Astrocyte (in vitro differentiated cells and primary cell): ENCODE measurements at regions not wholly inside any gene's neighbourhood (a gene's known extent, or its start where the extent isn't known, plus 50 kb on each side); places are given as distances from the start of the nearest gene placed in this dataset.

Experiments
- DNase-seq: peaks from one replicate; pipeline ENCODE4 v3.0.0-alpha.2; 2010; ENCODE audit warnings: low read depth
- FAIRE-seq: peaks from 2 replicates; lab custom pipeline; 2011; peaks lifted over from hg19 to GRCh38; lab: Jason Lieb, UNC
- H2AFZ ChIP-seq: 2 replicates; pipeline ENCODE4 v1.6.0; 2012; ENCODE audit warnings: low read depth, low read length, inconsistent platforms
- H3K27ac ChIP-seq: 2 replicates; pipeline ENCODE4 v1.5.1; 2011; ENCODE audit warnings: low read depth, low read length, inconsistent platforms
- H3K27me3 ChIP-seq: 2 replicates; pipeline ENCODE4 v1.6.0; 2011; ENCODE audit warnings: low read length, inconsistent platforms; ENCODE audit not compliant: insufficient read depth
- H3K36me3 ChIP-seq: 2 replicates; pipeline ENCODE4 v1.5.1; 2011; ENCODE audit warnings: low read length, inconsistent platforms; ENCODE audit not compliant: insufficient read depth
- H3K4me1 ChIP-seq: 2 replicates; pipeline ENCODE4 v1.5.1; 2011; ENCODE audit warnings: low read length, inconsistent platforms; ENCODE audit not compliant: insufficient read depth
- H3K4me2 ChIP-seq: 2 replicates; pipeline ENCODE4 v1.6.0; 2012; ENCODE audit warnings: low read length, inconsistent platforms
- H3K4me3 ChIP-seq: 2 replicates; pipeline ENCODE4 v1.5.1; 2011; ENCODE audit warnings: low read depth, mild to moderate bottlenecking, low read length, inconsistent platforms; ENCODE audit not compliant: insufficient read depth
- H3K79me2 ChIP-seq: 2 replicates; pipeline ENCODE4 v1.6.0; 2012; ENCODE audit warnings: mild to moderate bottlenecking, low read length, inconsistent platforms; ENCODE audit not compliant: insufficient read depth
- H3K9ac ChIP-seq: 2 replicates; pipeline ENCODE4 v1.6.0; 2012; ENCODE audit warnings: mild to moderate bottlenecking, low read length, inconsistent platforms
- H3K9me3 ChIP-seq: 2 replicates; pipeline ENCODE4 v1.5.1; 2012; ENCODE audit warnings: low read depth, mild to moderate bottlenecking, low read length, inconsistent platforms; ENCODE audit not compliant: insufficient read depth
- H4K20me1 ChIP-seq: 2 replicates; pipeline ENCODE4 v1.6.0; 2012; ENCODE audit warnings: low read length, inconsistent platforms; ENCODE audit not compliant: insufficient read depth
- H3K27ac Mint-ChIP-seq: one replicate; pipeline ENCODE4 v1.8.0; 2021; ENCODE audit warnings: mild to moderate bottlenecking, mixed read lengths; ENCODE audit not compliant: unreplicated experiment
- H3K27me3 Mint-ChIP-seq: one replicate; pipeline ENCODE4 v1.8.0; 2021; ENCODE audit warnings: low read depth, mixed read lengths; ENCODE audit not compliant: unreplicated experiment
- H3K36me3 Mint-ChIP-seq: one replicate; pipeline ENCODE4 v1.8.0; 2021; ENCODE audit warnings: low read depth, mixed read lengths; ENCODE audit not compliant: unreplicated experiment
- H3K4me1 Mint-ChIP-seq: one replicate; pipeline ENCODE4 v1.8.0; 2021; ENCODE audit warnings: low read depth, mixed read lengths; ENCODE audit not compliant: unreplicated experiment
- H3K4me3 Mint-ChIP-seq: one replicate; pipeline ENCODE4 v1.8.0; 2021; ENCODE audit warnings: mild to moderate bottlenecking, moderate library complexity, mixed read lengths; ENCODE audit not compliant: unreplicated experiment
- H3K9me3 Mint-ChIP-seq: one replicate; pipeline ENCODE4 v1.8.0; 2021; ENCODE audit warnings: mild to moderate bottlenecking, mixed read lengths; ENCODE audit not compliant: unreplicated experiment
- CTCF ChIP-seq: IDR thresholded peaks from 2 replicates; pipeline ENCODE4 v1.5.1; 2011; ENCODE audit warnings: low read depth, mild to moderate bottlenecking, inconsistent platforms, low read length, moderate library complexity; ENCODE audit not compliant: insufficient read depth
- EZH2 ChIP-seq: IDR thresholded peaks from 2 replicates; pipeline ENCODE4 v1.6.1; 2012; ENCODE audit warnings: mild to moderate bottlenecking, low read length, inconsistent platforms; ENCODE audit not compliant: insufficient read depth

- Mint-ChIP-seq H3K27ac (peak overlapping the region; percentile 14), H3K4me1 (peaks cover 16% of the 10 kb centered on the region), H3K27me3 (no peaks in the 10 kb centered on the region), H3K9me3 (peaks cover 18% of the 10 kb centered on the region), H3K4me3 (no peak overlapping the region), H3K36me3 (no peaks in the 10 kb centered on the region)
- Histone ChIP-seq H4K20me1 (no peaks in the 10 kb centered on the region), H3K9ac (no peak overlapping the region), H3K4me2 (no peak overlapping the region), H3K4me3 (no peak overlapping the region), H3K79me2 (no peaks in the 10 kb centered on the region), H3K9me3 (no peaks in the 10 kb centered on the region), H3K27me3 (no peaks in the 10 kb centered on the region), H3K4me1 (peaks cover 6% of the 10 kb centered on the region), H3K36me3 (no peaks in the 10 kb centered on the region), H3K27ac (no peak overlapping the region), H2AFZ (no peak overlapping the region)
- DNase-seq (no peak), FAIRE-seq (no peak)
- TF ChIP-seq CTCF (no peak), EZH2 (no peak)
Observed at GRCh38 chr5:125537661-125538060, 791.2 kb upstream of the ZNF608 start.

- H3K27me3 Mint-ChIP-seq: no peaks in the 10 kb centered on the region
- DNase-seq (no peak), FAIRE-seq (no peak)
- no peaks in the 10 kb centered on the region for H3K36me3 Mint-ChIP-seq
- Histone ChIP-seq H3K79me2 (no peaks in the 10 kb centered on the region), H3K9ac (no peak overlapping the region), H4K20me1 (no peaks in the 10 kb centered on the region), H3K9me3 (no peaks in the 10 kb centered on the region), H3K27ac (no peak overlapping the region), H3K27me3 (no peaks in the 10 kb centered on the region), H3K4me1 (peaks cover 6% of the 10 kb centered on the region), H3K4me2 (no peak overlapping the region), H2AFZ (no peak overlapping the region), H3K36me3 (no peaks in the 10 kb centered on the region), H3K4me3 (no peak overlapping the region)
- TF ChIP-seq CTCF (no peak), EZH2 (no peak)
- H3K27ac Mint-ChIP-seq: peak overlapping the region; percentile 34
- H3K9me3 Mint-ChIP-seq: peaks cover 15% of the 10 kb centered on the region
- peaks cover 16% of the 10 kb centered on the region for H3K4me1 Mint-ChIP-seq
- H3K4me3 Mint-ChIP-seq: no peak overlapping the region
Observed at GRCh38 chr5:125538469-125538868, 792.0 kb upstream of the ZNF608 start.

GRCh38 chr5:125541085-125541484 is 794.6 kb upstream of the ZNF608 start:
- no peaks in the 10 kb centered on the region for H3K36me3 ChIP-seq
- H3K27ac Mint-ChIP-seq: no peak overlapping the region
- no peak overlapping the region for H3K9ac ChIP-seq
- no peak overlapping the region for H3K4me3 Mint-ChIP-seq
- no peak overlapping the region for H3K4me3 ChIP-seq
- no peak overlapping the region for H3K4me2 ChIP-seq
- H3K9me3 Mint-ChIP-seq: peaks cover 7% of the 10 kb centered on the region
- H3K27me3 ChIP-seq: no peaks in the 10 kb centered on the region
- no peaks in the 10 kb centered on the region for H4K20me1 ChIP-seq
- TF ChIP-seq CTCF: no peak
- no peak overlapping the region for H3K27ac ChIP-seq
- no peaks in the 10 kb centered on the region for H3K36me3 Mint-ChIP-seq
- no peaks in the 10 kb centered on the region for H3K79me2 ChIP-seq
- peaks cover 15% of the 10 kb centered on the region for H3K4me1 Mint-ChIP-seq
- H2AFZ ChIP-seq: no peak overlapping the region
- no peaks in the 10 kb centered on the region for H3K27me3 Mint-ChIP-seq
- FAIRE-seq: no peak
- H3K9me3 ChIP-seq: no peaks in the 10 kb centered on the region
- DNase-seq: no peak
- peaks cover 4% of the 10 kb centered on the region for H3K4me1 ChIP-seq
